Peyer's patch (tissue), 4 donors: ENCODE measurements at regions not wholly inside any gene's neighbourhood (a gene's known extent, or its start where the extent isn't known, plus 50 kb on each side); places are given as distances from the start of the nearest gene placed in this dataset.

Source experiments
- CTCF ChIP-seq, 6 experiments: fragments of 450-650 bp in 4 of 6; fragments of 200-600 bp in 2 of 6; sonication (generic) in 1 of 6; IDR thresholded peaks; one replicate each; pipeline ENCODE4 v1.5.1; 2017 to 2019; ENCODE audit warnings: antibody characterized with exemption in 6 of 6, mild to moderate bottlenecking in 3 of 6, moderate library complexity in 1 of 6
- POLR2A ChIP-seq, 2 donors: fragments of 450-650 bp; IDR thresholded peaks; one replicate each; pipeline ENCODE4 v1.5.1; 2017; ENCODE audit warnings: antibody characterized with exemption in 2 of 2, mild to moderate bottlenecking in 2 of 2, moderate library complexity in 2 of 2

- TF ChIP-seq CTCF (IDR thresholded peaks at IDR 0.05) (no peak), POLR2A (IDR thresholded peaks at IDR 0.05) (no peak)
These were observed 261.2 kb downstream of the TRAM1L1 start for GRCh38 chr4:116824172-116824571.
